ENCODE measurements at regions not wholly inside any gene's neighbourhood (a gene's known extent, or its start where the extent isn't known, plus 50 kb on each side); places are given as distances from the start of the nearest gene placed in this dataset.

GRCh38 chr9:38211002-38211401 is 142.0 kb upstream of the SHB start:
- Mint-ChIP-seq H3K27me3 (ENCODE audit: low read depth) (peaks cover 3% of the 10 kb centered on the region), H3K36me3 (ENCODE audit: low read depth) (no peaks in the 10 kb centered on the region), H3K4me1 (ENCODE audit: low read depth) (no peaks in the 10 kb centered on the region), H3K9me3 (ENCODE audit: insufficient read depth) (no peaks in the 10 kb centered on the region), H3K4me3 (no peak overlapping the region), H3K27ac (no peak overlapping the region)
- POLR2A ChIA-PET = no interaction called here
- DNase-seq (no peak), ATAC-seq (no peak)
- CTCF ChIA-PET = no interaction called here

GRCh38 chr9:38208206-38208901 is 139.3 kb upstream of the SHB start:
- Mint-ChIP-seq H3K4me3 (no peak overlapping the region), H3K27ac (no peak overlapping the region), H3K9me3 (ENCODE audit: insufficient read depth) (no peaks in the 10 kb centered on the region), H3K4me1 (ENCODE audit: low read depth) (no peaks in the 10 kb centered on the region), H3K36me3 (ENCODE audit: low read depth) (no peaks in the 10 kb centered on the region), H3K27me3 (ENCODE audit: low read depth) (no peaks in the 10 kb centered on the region)
- ATAC-seq (no peak), DNase-seq (no peak)
- ChIA-PET CTCF (interaction anchor here (1.6 kb wide), 1 partner anchor 120 kb away, joined by 4 read pairs; no protein-coding TSS in a partner anchor), POLR2A (no interaction called here)

DNA sequence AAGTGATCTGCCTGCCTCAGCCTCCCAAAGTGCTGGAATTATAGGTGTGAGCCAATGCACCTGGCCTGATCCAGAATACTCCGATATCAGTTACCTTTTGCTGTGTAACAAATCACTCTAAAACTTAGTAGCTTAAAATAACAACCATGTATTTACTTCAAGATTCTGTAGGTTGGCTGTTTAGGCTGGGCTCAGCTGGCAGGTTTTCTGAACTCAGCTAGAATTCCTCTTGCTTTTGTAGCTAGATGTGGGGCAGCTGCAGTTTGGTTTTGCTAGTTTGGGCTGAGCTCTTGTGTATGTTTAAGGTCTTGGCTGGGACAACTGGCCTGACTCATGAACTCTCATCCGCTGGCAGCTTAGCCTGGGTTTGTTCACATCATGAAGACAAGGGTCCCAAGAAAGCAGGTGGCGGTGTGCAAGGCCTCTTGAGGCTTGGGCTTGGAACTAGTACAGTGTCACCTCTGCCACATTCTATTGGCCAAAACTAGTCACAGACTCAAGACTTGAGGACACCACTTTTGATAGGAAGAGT is 138.3 kb upstream of the SHB start:
- H3K4me3 Mint-ChIP-seq = no peak overlapping the region
- ATAC-seq = no peak
- ChIA-PET CTCF (no interaction called here), POLR2A (no interaction called here)
- H3K9me3 Mint-ChIP-seq (ENCODE audit: insufficient read depth) = no peaks in the 10 kb centered on the region
- H3K4me1 Mint-ChIP-seq (ENCODE audit: low read depth) = no peaks in the 10 kb centered on the region
- H3K27me3 Mint-ChIP-seq (ENCODE audit: low read depth) = no peaks in the 10 kb centered on the region
- H3K27ac Mint-ChIP-seq = no peak overlapping the region
- DNase-seq = no peak
- H3K36me3 Mint-ChIP-seq (ENCODE audit: low read depth) = no peaks in the 10 kb centered on the region

- Mint-ChIP-seq H3K4me3 (no peak overlapping the region), H3K27me3 (ENCODE audit: low read depth) (no peaks in the 10 kb centered on the region), H3K4me1 (ENCODE audit: low read depth) (no peaks in the 10 kb centered on the region), H3K36me3 (ENCODE audit: low read depth) (no peaks in the 10 kb centered on the region), H3K27ac (no peak overlapping the region), H3K9me3 (ENCODE audit: insufficient read depth) (no peaks in the 10 kb centered on the region)
- POLR2A ChIA-PET = no interaction called here
- CTCF ChIA-PET = no interaction called here
- ATAC-seq (no peak), DNase-seq (no peak)
These were observed 136.3 kb upstream of the SHB start for GRCh38 chr9:38205279-38205678.

GRCh38 chr9:38202336-38202938 is 133.4 kb upstream of the SHB start:
- POLR2A ChIA-PET = no interaction called here
- ATAC-seq = no peak
- H3K9me3 Mint-ChIP-seq (ENCODE audit: insufficient read depth) = no peaks in the 10 kb centered on the region
- no peaks in the 10 kb centered on the region for H3K4me1 Mint-ChIP-seq (ENCODE audit: low read depth)
- H3K36me3 Mint-ChIP-seq (ENCODE audit: low read depth) = no peaks in the 10 kb centered on the region
- H3K27me3 Mint-ChIP-seq (ENCODE audit: low read depth) = peaks cover 3% of the 10 kb centered on the region
- no peak overlapping the region for H3K27ac Mint-ChIP-seq
- CTCF ChIA-PET = no interaction called here
- no peak for DNase-seq
- H3K4me3 Mint-ChIP-seq = no peak overlapping the region

- Mint-ChIP-seq H3K4me3 (no peak overlapping the region), H3K4me1 (ENCODE audit: low read depth) (no peaks in the 10 kb centered on the region), H3K27ac (no peak overlapping the region), H3K9me3 (ENCODE audit: insufficient read depth) (no peaks in the 10 kb centered on the region), H3K36me3 (ENCODE audit: low read depth) (no peaks in the 10 kb centered on the region), H3K27me3 (ENCODE audit: low read depth) (peaks cover 3% of the 10 kb centered on the region)
- DNase-seq = no peak
- ATAC-seq = no peak
- POLR2A ChIA-PET = no interaction called here
- CTCF ChIA-PET = no interaction called here
These were observed 132.8 kb upstream of the SHB start for GRCh38 chr9:38201844-38202243.

DNA sequence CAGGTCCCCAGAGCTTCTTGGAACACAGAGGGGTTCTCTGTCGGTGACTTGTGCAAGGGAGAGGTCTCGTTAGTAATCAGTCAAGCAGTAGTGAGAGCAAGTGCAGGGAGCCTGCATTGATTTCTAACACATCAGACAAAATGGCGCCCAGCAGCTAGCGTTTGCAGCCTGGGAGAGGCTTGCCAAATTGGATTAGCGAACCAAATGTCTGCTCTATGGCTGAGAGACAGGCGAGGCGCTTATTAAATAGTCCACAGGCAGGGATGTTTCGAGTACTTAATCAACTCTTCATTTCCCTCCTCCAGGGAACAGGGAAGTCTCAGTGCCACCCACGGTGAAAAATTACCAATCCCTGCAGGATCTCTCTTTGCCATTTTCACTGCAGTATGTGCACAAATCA is 131.4 kb upstream of the SHB start:
- no peaks in the 10 kb centered on the region for H3K9me3 Mint-ChIP-seq (ENCODE audit: insufficient read depth)
- no peak overlapping the region for H3K4me3 Mint-ChIP-seq
- ChIA-PET CTCF (interaction anchor here (1.0 kb wide), 1 partner anchor 112 kb away, joined by 4 read pairs; no protein-coding TSS in a partner anchor), POLR2A (no interaction called here)
- peaks cover 3% of the 10 kb centered on the region for H3K27me3 Mint-ChIP-seq (ENCODE audit: low read depth)
- ATAC-seq (no peak), DNase-seq (no peak)
- no peaks in the 10 kb centered on the region for H3K36me3 Mint-ChIP-seq (ENCODE audit: low read depth)
- no peak overlapping the region for H3K27ac Mint-ChIP-seq
- no peaks in the 10 kb centered on the region for H3K4me1 Mint-ChIP-seq (ENCODE audit: low read depth)

DNA sequence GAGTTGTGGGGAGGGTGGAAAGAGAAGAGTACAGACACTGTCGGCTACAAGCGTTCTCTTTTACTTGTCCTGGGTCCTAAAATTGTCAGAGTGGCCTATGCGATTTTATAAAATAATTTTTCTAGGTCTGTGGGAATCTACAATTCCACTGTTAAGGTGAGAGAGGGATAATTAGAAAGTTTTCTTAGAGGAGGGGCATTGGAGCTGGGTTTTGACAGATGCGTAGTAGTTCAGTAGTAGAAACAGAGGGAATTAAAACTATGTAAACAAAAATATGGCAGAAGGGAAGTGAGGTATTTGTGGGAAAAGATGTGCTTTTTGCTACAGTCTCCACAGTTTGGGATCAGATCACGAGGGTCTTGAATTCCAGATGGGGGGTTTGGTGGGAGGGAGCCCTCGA is 129.1 kb upstream of the SHB start:
- Mint-ChIP-seq H3K27ac (no peak overlapping the region), H3K4me1 (ENCODE audit: low read depth) (no peaks in the 10 kb centered on the region), H3K4me3 (no peak overlapping the region), H3K36me3 (ENCODE audit: low read depth) (no peaks in the 10 kb centered on the region), H3K9me3 (ENCODE audit: insufficient read depth) (no peaks in the 10 kb centered on the region), H3K27me3 (ENCODE audit: low read depth) (peaks cover 3% of the 10 kb centered on the region)
- ChIA-PET POLR2A (no interaction called here), CTCF (no interaction called here)
- DNase-seq (no peak), ATAC-seq (no peak)

GRCh38 chr9:38196714-38197113 is 127.7 kb upstream of the SHB start:
- no peaks in the 10 kb centered on the region for H3K36me3 Mint-ChIP-seq (ENCODE audit: low read depth)
- no peak for ATAC-seq
- ChIA-PET CTCF (no interaction called here), POLR2A (no interaction called here)
- DNase-seq = no peak
- no peaks in the 10 kb centered on the region for H3K4me1 Mint-ChIP-seq (ENCODE audit: low read depth)
- no peak overlapping the region for H3K27ac Mint-ChIP-seq
- H3K27me3 Mint-ChIP-seq (ENCODE audit: low read depth) = peaks cover 3% of the 10 kb centered on the region
- H3K4me3 Mint-ChIP-seq = no peak overlapping the region
- H3K9me3 Mint-ChIP-seq (ENCODE audit: insufficient read depth) = no peaks in the 10 kb centered on the region

GRCh38 chr9:38195737-38196161 is 126.7 kb upstream of the SHB start:
- Mint-ChIP-seq H3K9me3 (ENCODE audit: insufficient read depth) (no peaks in the 10 kb centered on the region), H3K4me3 (no peak overlapping the region), H3K27ac (no peak overlapping the region), H3K36me3 (ENCODE audit: low read depth) (no peaks in the 10 kb centered on the region), H3K4me1 (ENCODE audit: low read depth) (no peaks in the 10 kb centered on the region), H3K27me3 (ENCODE audit: low read depth) (peaks cover 3% of the 10 kb centered on the region)
- DNase-seq (no peak), ATAC-seq (no peak)
- POLR2A ChIA-PET = no interaction called here
- CTCF ChIA-PET = no interaction called here

- ChIA-PET POLR2A (interaction anchor here (0.7 kb wide), 1 partner anchor 26 kb away, joined by 3 read pairs; no protein-coding TSS in a partner anchor), CTCF (no interaction called here)
- no peaks in the 10 kb centered on the region for H3K36me3 Mint-ChIP-seq (ENCODE audit: low read depth)
- no peak for DNase-seq
- no peak for ATAC-seq
- H3K27ac Mint-ChIP-seq = no peak overlapping the region
- H3K4me1 Mint-ChIP-seq (ENCODE audit: low read depth) = no peaks in the 10 kb centered on the region
- H3K9me3 Mint-ChIP-seq (ENCODE audit: insufficient read depth) = no peaks in the 10 kb centered on the region
- peaks cover 3% of the 10 kb centered on the region for H3K27me3 Mint-ChIP-seq (ENCODE audit: low read depth)
- H3K4me3 Mint-ChIP-seq = no peak overlapping the region
These were observed 125.8 kb upstream of the SHB start for GRCh38 chr9:38194870-38195269.

- no peaks in the 10 kb centered on the region for H3K36me3 Mint-ChIP-seq (ENCODE audit: low read depth)
- no peak for DNase-seq
- ChIA-PET CTCF (no interaction called here), POLR2A (no interaction called here)
- no peaks in the 10 kb centered on the region for H3K27me3 Mint-ChIP-seq (ENCODE audit: low read depth)
- no peak overlapping the region for H3K4me3 Mint-ChIP-seq
- ATAC-seq = no peak
- no peak overlapping the region for H3K27ac Mint-ChIP-seq
- H3K4me1 Mint-ChIP-seq (ENCODE audit: low read depth) = no peaks in the 10 kb centered on the region
- no peaks in the 10 kb centered on the region for H3K9me3 Mint-ChIP-seq (ENCODE audit: insufficient read depth)
These were observed 123.8 kb upstream of the SHB start for GRCh38 chr9:38192731-38193265.

All from activated CD8-positive, alpha-beta T cell treated with anti-CD3 and anti-CD28 coated beads, Interleukin-2, amount 10 ng/mL, durations not matched to agents 7 days and 5 days (primary cell).